GM23248 (cell line): ENCODE measurements at regions not wholly inside any gene's neighbourhood (a gene's known extent, or its start where the extent isn't known, plus 50 kb on each side); places are given as distances from the start of the nearest gene placed in this dataset.

Source experiments
- DNase-seq: peaks from one replicate; pipeline ENCODE4 v3.0.0-alpha.2; 2015
- H2AFZ ChIP-seq: fragments of 200-600 bp; sonication (generic); 2 replicates; pipeline ENCODE4 v1.6.1; 2016; ENCODE audit warnings: antibody characterized with exemption
- H3F3A ChIP-seq: fragments of 200-600 bp; sonication (generic); 2 replicates; pipeline ENCODE4 v1.6.1; 2016; ENCODE audit warnings: mild to moderate bottlenecking, antibody characterized with exemption, mixed run types; ENCODE audit not compliant: insufficient read depth
- H3K27ac ChIP-seq: fragments of 200-600 bp; sonication (generic); 2 replicates; pipeline ENCODE4 v1.5.1; 2016; ENCODE audit warnings: mild to moderate bottlenecking
- H3K27me3 ChIP-seq: fragments of 200-600 bp; sonication (generic); replicated peaks from 2 replicates; pipeline ENCODE4 v1.6.1; 2016; ENCODE audit warnings: mild to moderate bottlenecking; ENCODE audit not compliant: insufficient read depth
- H3K36me3 ChIP-seq: fragments of 200-600 bp; sonication (generic); 2 replicates; pipeline ENCODE4 v1.6.1; 2016; ENCODE audit warnings: low read depth, mild to moderate bottlenecking
- H3K4me1 ChIP-seq: fragments of 200-600 bp; sonication (generic); 2 replicates; pipeline ENCODE4 v1.6.1; 2016; ENCODE audit warnings: mild to moderate bottlenecking; ENCODE audit not compliant: insufficient read depth
- H3K4me2 ChIP-seq: fragments of 200-600 bp; sonication (generic); one replicate; pipeline ENCODE4 v1.6.1; 2016; ENCODE audit warnings: mild to moderate bottlenecking; ENCODE audit not compliant: unreplicated experiment
- H3K4me3 ChIP-seq: fragments of 200-600 bp; sonication (generic); 2 replicates; pipeline ENCODE4 v1.5.1; 2016; ENCODE audit warnings: mild to moderate bottlenecking
- H3K79me2 ChIP-seq: fragments of 200-600 bp; sonication (generic); 2 replicates; pipeline ENCODE4 v1.6.1; 2016; ENCODE audit warnings: mild to moderate bottlenecking; ENCODE audit not compliant: insufficient read depth
- H3K9ac ChIP-seq: fragments of 200-600 bp; sonication (generic); 2 replicates; pipeline ENCODE4 v1.6.1; 2016; ENCODE audit warnings: mild to moderate bottlenecking
- H3K9me2 ChIP-seq: fragments of 200-600 bp; sonication (generic); 2 replicates; pipeline ENCODE4 v1.6.1; 2016; ENCODE audit warnings: mixed run types, mild to moderate bottlenecking, moderate library complexity; ENCODE audit not compliant: insufficient read depth
- H3K9me3 ChIP-seq: fragments of 200-600 bp; sonication (generic); one replicate; pipeline ENCODE4 v1.6.1; 2017; ENCODE audit warnings: low read depth
- H4K20me1 ChIP-seq: fragments of 200-600 bp; sonication (generic); 2 replicates; pipeline ENCODE4 v1.6.0; 2016; ENCODE audit not compliant: insufficient read depth
- EZH2 ChIP-seq: fragments of 200-600 bp; sonication (generic); IDR thresholded peaks from 2 replicates; pipeline ENCODE4 v1.6.1; 2018; ENCODE audit warnings: antibody characterized with exemption, mild to moderate bottlenecking; ENCODE audit not compliant: insufficient read depth, poor library complexity, severe bottlenecking
- EZH2phosphoT487 ChIP-seq: fragments of 200-600 bp; sonication (generic); IDR thresholded peaks from 2 replicates; pipeline ENCODE4 v1.6.1; 2018; ENCODE audit warnings: antibody characterized with exemption, moderate library complexity, mild to moderate bottlenecking, low read depth; ENCODE audit not compliant: insufficient read depth
- WGBS, 2 experiments: methylation state at CpG; one replicate each; pipeline ENCODE4 v1.1.6; 2015 to 2017; ENCODE audit warnings: low lambda C conversion rate in 2 of 2, low coverage in 1 of 2; ENCODE audit errors: missing lambda C conversion rate in 2 of 2; 5-methylcytosine and 5-hydroxymethylcytosine counted together
- in situ Hi-C: fragments of 300-500 bp; cut with MboI; formaldehyde crosslinking; loops from 2 replicates; pipeline ENCODE4 v1.15.0; 2020

DNA sequence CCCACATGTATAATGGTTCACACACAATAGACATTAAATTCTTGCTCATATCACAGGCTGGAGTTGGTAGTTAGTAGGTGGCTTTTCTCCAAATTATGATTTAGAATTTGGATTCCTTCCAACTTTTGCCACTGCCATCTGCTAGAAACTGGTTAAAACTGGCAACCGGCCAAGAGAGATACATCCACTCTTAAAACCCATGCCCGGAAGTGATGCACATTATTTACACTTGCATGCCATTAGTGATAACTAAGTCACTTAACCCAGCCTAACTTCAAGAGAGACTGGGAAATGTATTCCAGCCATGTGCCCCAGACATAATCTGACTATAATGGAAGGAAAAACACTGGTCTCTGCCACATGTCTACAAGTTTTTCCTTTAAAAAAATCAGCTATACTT lies 395.7 kb upstream of the SEMA6A start:
- peak; percentile 2 for DNase-seq
- WGBS, 2 experiments: 18 to 20% methylated on average over 2 of the region's 2 CpGs
- no peaks in the 10 kb centered on the region for H4K20me1 ChIP-seq
- H3K27ac ChIP-seq: no peak overlapping the region
- H3K79me2 ChIP-seq: no peaks in the 10 kb centered on the region
- in situ Hi-C loops: no loop called here
- H3K9me2 ChIP-seq: no peaks in the 10 kb centered on the region
- H3K9ac ChIP-seq: no peak overlapping the region
- no peak for TF ChIP-seq EZH2phosphoT487
- no peak for TF ChIP-seq EZH2
- no peaks in the 10 kb centered on the region for H3F3A ChIP-seq
- no peaks in the 10 kb centered on the region for H3K36me3 ChIP-seq
- no peak overlapping the region for H3K4me2 ChIP-seq
- H3K4me3 ChIP-seq: no peak overlapping the region
- H3K4me1 ChIP-seq: no peaks in the 10 kb centered on the region
- no peak overlapping the region for H2AFZ ChIP-seq
- no peaks in the 10 kb centered on the region for H3K9me3 ChIP-seq
- H3K27me3 ChIP-seq: no peaks in the 10 kb centered on the region

DNA sequence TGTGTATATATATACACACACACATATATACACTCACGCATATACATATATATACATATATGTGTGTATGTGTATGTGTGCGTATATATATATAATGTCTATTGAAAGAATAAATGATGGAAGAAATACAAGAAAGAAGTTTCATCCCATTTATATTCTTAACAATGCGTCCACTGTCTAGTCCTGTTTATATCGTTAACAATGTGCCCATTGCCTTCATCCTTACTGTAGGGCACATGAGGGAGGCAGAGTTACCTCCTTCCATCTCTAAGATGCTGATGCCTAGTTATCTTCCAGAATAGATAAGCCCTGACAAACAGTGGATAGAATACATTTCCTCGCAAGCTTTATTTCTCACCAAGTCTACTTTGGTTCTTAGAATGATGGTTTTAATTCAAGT lies 389.8 kb upstream of the SEMA6A start:
- Histone ChIP-seq H3K4me1 (no peaks in the 10 kb centered on the region), H2AFZ (no peak overlapping the region), H3K27ac (no peak overlapping the region), H3K9me3 (no peaks in the 10 kb centered on the region), H3F3A (no peaks in the 10 kb centered on the region), H3K27me3 (no peaks in the 10 kb centered on the region), H4K20me1 (no peaks in the 10 kb centered on the region), H3K4me3 (no peak overlapping the region), H3K9me2 (no peaks in the 10 kb centered on the region), H3K4me2 (no peak overlapping the region), H3K9ac (no peak overlapping the region), H3K36me3 (no peaks in the 10 kb centered on the region), H3K79me2 (no peaks in the 10 kb centered on the region)
- no peak for DNase-seq
- WGBS, 2 experiments: 63 to 64% methylated on average over 5 of the region's 5 CpGs
- in situ Hi-C loops: no loop called here
- no peak for TF ChIP-seq EZH2
- TF ChIP-seq EZH2phosphoT487: no peak

DNA sequence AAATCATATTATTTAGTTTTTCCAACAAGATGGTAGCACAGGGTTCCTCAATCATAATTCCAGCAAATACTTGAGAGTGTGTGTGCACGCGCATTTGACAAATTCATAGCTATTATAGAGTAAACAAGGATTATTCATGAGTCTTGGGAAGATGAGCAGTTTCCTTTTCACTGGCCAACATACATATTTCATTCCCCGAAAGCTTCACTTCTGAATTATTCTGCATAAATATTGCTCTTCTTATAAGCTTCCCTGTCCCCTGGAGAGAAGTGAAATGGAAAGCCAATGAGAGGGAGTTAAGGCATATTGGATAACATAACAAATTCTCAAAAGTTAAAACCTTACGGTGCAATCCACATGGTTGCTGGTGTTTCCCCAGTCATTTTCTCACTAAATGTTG lies 386.4 kb upstream of the SEMA6A start:
- 60 to 69% methylated on average over 4 of the region's 4 CpGs for WGBS, 2 experiments
- no peak overlapping the region for H3K27ac ChIP-seq
- H4K20me1 ChIP-seq: no peaks in the 10 kb centered on the region
- no peaks in the 10 kb centered on the region for H3K36me3 ChIP-seq
- no peaks in the 10 kb centered on the region for H3F3A ChIP-seq
- no peak overlapping the region for H3K9ac ChIP-seq
- no peaks in the 10 kb centered on the region for H3K79me2 ChIP-seq
- no peak overlapping the region for H3K4me2 ChIP-seq
- no peak overlapping the region for H2AFZ ChIP-seq
- no peak overlapping the region for H3K4me3 ChIP-seq
- H3K9me3 ChIP-seq: no peaks in the 10 kb centered on the region
- in situ Hi-C loops: no loop called here
- no peaks in the 10 kb centered on the region for H3K27me3 ChIP-seq
- no peak for DNase-seq
- no peaks in the 10 kb centered on the region for H3K9me2 ChIP-seq
- no peak for TF ChIP-seq EZH2phosphoT487
- TF ChIP-seq EZH2: no peak
- H3K4me1 ChIP-seq: no peaks in the 10 kb centered on the region

DNA sequence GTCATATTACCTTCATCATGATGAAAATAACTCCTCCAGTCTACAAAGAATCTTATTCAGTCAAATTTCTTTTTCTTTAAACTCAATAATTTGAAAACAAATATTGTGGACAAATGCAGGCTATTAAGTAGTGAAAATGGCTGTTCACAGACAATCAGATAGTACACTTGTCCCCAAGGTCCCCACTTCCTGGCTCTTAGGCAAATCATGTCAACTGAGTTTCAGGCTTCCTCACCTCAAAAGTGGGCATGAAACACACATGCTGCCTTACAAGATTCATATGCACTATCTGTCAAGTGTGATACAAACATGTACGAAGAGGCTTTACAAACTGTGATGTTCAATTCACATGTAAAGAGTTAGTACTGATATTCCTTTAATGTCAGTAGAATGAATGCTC lies 385.2 kb upstream of the SEMA6A start:
- Histone ChIP-seq H3K4me2 (no peak overlapping the region), H3K27me3 (no peaks in the 10 kb centered on the region), H3K4me3 (no peak overlapping the region), H4K20me1 (no peaks in the 10 kb centered on the region), H3K9me2 (no peaks in the 10 kb centered on the region), H3K79me2 (no peaks in the 10 kb centered on the region), H3K27ac (no peak overlapping the region), H3K9ac (no peak overlapping the region), H2AFZ (no peak overlapping the region), H3K36me3 (no peaks in the 10 kb centered on the region), H3K9me3 (no peaks in the 10 kb centered on the region), H3K4me1 (no peaks in the 10 kb centered on the region), H3F3A (no peaks in the 10 kb centered on the region)
- in situ Hi-C loops: no loop called here
- DNase-seq: no peak
- WGBS, 2 experiments: 25 to 32% methylated on average over 1 of the region's 1 CpG
- TF ChIP-seq EZH2phosphoT487 (no peak), EZH2 (no peak)
